H9 (cell line): ENCODE measurements at regions not wholly inside any gene's neighbourhood (a gene's known extent, or its start where the extent isn't known, plus 50 kb on each side); places are given as distances from the start of the nearest gene placed in this dataset.

Experiments used
- DNase-seq: peaks from one replicate; pipeline ENCODE4 v3.0.0-alpha.2; 2017
- H2AFZ ChIP-seq: one replicate; pipeline ENCODE4 v1.6.1; 2013; ENCODE audit warnings: mild to moderate bottlenecking, low read length, control low read depth, moderate library complexity
- H2AK5ac ChIP-seq: 2 replicates; pipeline ENCODE4 v1.6.1; 2013; ENCODE audit warnings: low read length, control low read depth, mixed read lengths; ENCODE audit not compliant: insufficient read length
- H2BK120ac ChIP-seq: one replicate; pipeline ENCODE4 v1.6.1; 2013; ENCODE audit warnings: low read depth, mild to moderate bottlenecking, low read length, control low read depth, inconsistent platforms; ENCODE audit not compliant: poor library complexity, severe bottlenecking
- H2BK12ac ChIP-seq: 2 replicates; pipeline ENCODE4 v1.6.1; 2013; ENCODE audit warnings: low read length, control low read depth, mixed read lengths, low read depth; ENCODE audit not compliant: insufficient read length
- H2BK15ac ChIP-seq: 2 replicates; pipeline ENCODE4 v1.6.1; 2013; ENCODE audit warnings: low read depth, low read length, control low read depth
- H2BK20ac ChIP-seq: one replicate; pipeline ENCODE4 v1.6.1; 2013; ENCODE audit warnings: low read depth, mild to moderate bottlenecking, low read length, control low read depth, inconsistent platforms; ENCODE audit not compliant: poor library complexity, severe bottlenecking
- H2BK5ac ChIP-seq: 2 replicates; pipeline ENCODE4 v1.6.1; 2013; ENCODE audit warnings: low read length, control low read depth, mixed read lengths; ENCODE audit not compliant: insufficient read length
- H3K14ac ChIP-seq: 2 replicates; pipeline ENCODE4 v1.6.1; 2013; ENCODE audit warnings: low read length, control low read depth; ENCODE audit not compliant: insufficient read depth
- H3K18ac ChIP-seq: 2 replicates; pipeline ENCODE4 v1.6.1; 2013; ENCODE audit warnings: low read depth, mild to moderate bottlenecking, mixed read lengths, low read length, control low read depth; ENCODE audit not compliant: insufficient read length
- H3K23ac ChIP-seq: 2 replicates; pipeline ENCODE4 v1.6.1; 2013; ENCODE audit warnings: low read length, control low read depth, mixed read lengths, low read depth; ENCODE audit not compliant: insufficient read length
- H3K23me2 ChIP-seq: 2 replicates; pipeline ENCODE4 v1.6.1; 2013; ENCODE audit warnings: low read depth, mild to moderate bottlenecking, mixed read lengths, low read length, control low read depth; ENCODE audit not compliant: insufficient read length, poor library complexity, severe bottlenecking
- H3K27ac ChIP-seq: 2 replicates; pipeline ENCODE4 v1.5.1; 2013; ENCODE audit warnings: low read length, control low read depth, mixed read lengths, low read depth; ENCODE audit not compliant: insufficient read length
- H3K27me3 ChIP-seq: 2 replicates; pipeline ENCODE4 v1.6.1; 2013; ENCODE audit warnings: low read length, control low read depth, inconsistent platforms; ENCODE audit not compliant: insufficient read depth
- H3K4ac ChIP-seq: 2 replicates; pipeline ENCODE4 v1.6.1; 2013; ENCODE audit warnings: low read depth, mild to moderate bottlenecking, control low read depth, inconsistent platforms, low read length, moderate library complexity
- H3K4me1 ChIP-seq: 2 replicates; pipeline ENCODE4 v1.6.1; 2013; ENCODE audit warnings: low read length, control low read depth, inconsistent platforms; ENCODE audit not compliant: insufficient read depth
- H3K4me2 ChIP-seq: 2 replicates; pipeline ENCODE4 v1.6.1; 2013; ENCODE audit warnings: low read length, control low read depth, mixed read lengths; ENCODE audit not compliant: insufficient read length, insufficient read depth
- H3K56ac ChIP-seq: 2 replicates; pipeline ENCODE4 v1.6.1; 2013; ENCODE audit warnings: low read depth, mild to moderate bottlenecking, mixed read lengths, low read length, control low read depth; ENCODE audit not compliant: insufficient read length
- H3K79me1 ChIP-seq: 2 replicates; pipeline ENCODE4 v1.6.1; 2013; ENCODE audit warnings: low read depth, mild to moderate bottlenecking, moderate library complexity, low read length, control low read depth, inconsistent platforms; ENCODE audit not compliant: insufficient read depth, poor library complexity, severe bottlenecking
- H3K79me2 ChIP-seq: 2 replicates; pipeline ENCODE4 v1.6.1; 2013; ENCODE audit warnings: low read length, control low read depth, inconsistent platforms; ENCODE audit not compliant: insufficient read depth
- H3K9ac ChIP-seq: 2 replicates; pipeline ENCODE4 v1.6.1; 2013; ENCODE audit warnings: low read length, control low read depth, mixed read lengths; ENCODE audit not compliant: insufficient read length; ENCODE audit errors: extremely low read depth
- H3K9me3 ChIP-seq: one replicate; pipeline ENCODE4 v1.6.1; 2013; ENCODE audit warnings: low read depth, low read length, inconsistent platforms; ENCODE audit not compliant: control insufficient read depth
- H3T11ph ChIP-seq: one replicate; pipeline ENCODE4 v1.6.1; 2013; ENCODE audit warnings: mild to moderate bottlenecking, low read length, control low read depth, inconsistent platforms
- H4K20me1 ChIP-seq: one replicate; pipeline ENCODE4 v1.6.1; 2013; ENCODE audit not compliant: control insufficient read depth, insufficient read length, insufficient read depth
- H4K5ac ChIP-seq: 2 replicates; pipeline ENCODE4 v1.6.1; 2013; ENCODE audit warnings: low read depth, mild to moderate bottlenecking, mixed read lengths, low read length, control low read depth; ENCODE audit not compliant: insufficient read length
- H4K8ac ChIP-seq: replicated peaks from 2 replicates; pipeline ENCODE4 v1.6.1; 2013; ENCODE audit warnings: low read length, control low read depth, mixed read lengths, low read depth; ENCODE audit not compliant: insufficient read length
- H4K91ac ChIP-seq: 2 replicates; pipeline ENCODE4 v1.6.1; 2013; ENCODE audit warnings: low read depth, mild to moderate bottlenecking, moderate library complexity, mixed read lengths, low read length, control low read depth; ENCODE audit not compliant: insufficient read length
- H3K27ac Mint-ChIP-seq, 3 experiments: 2 replicates in 2 of 3; 3 replicates in 1 of 3; pipeline ENCODE4 v1.8.0; 2020 to 2021; ENCODE audit warnings: mixed read lengths in 3 of 3, mild to moderate bottlenecking in 1 of 3, moderate library complexity in 1 of 3
- H3K27me3 Mint-ChIP-seq: 2 replicates; pipeline ENCODE4 v1.8.0; 2021; ENCODE audit warnings: low read depth, mild to moderate bottlenecking, moderate library complexity, mixed read lengths
- H3K36me3 Mint-ChIP-seq, 3 experiments: 2 replicates in 2 of 3; 3 replicates in 1 of 3; pipeline ENCODE4 v1.8.0; 2020 to 2021; ENCODE audit warnings: low read depth in 3 of 3, mixed read lengths in 3 of 3; ENCODE audit not compliant: insufficient read depth in 1 of 3
- H3K4me1 Mint-ChIP-seq, 2 experiments: 2 replicates each; pipeline ENCODE4 v1.8.0; 2020; ENCODE audit warnings: mixed read lengths in 2 of 2
- H3K4me3 Mint-ChIP-seq, 2 experiments: 2 replicates in 1 of 2; 3 replicates in 1 of 2; pipeline ENCODE4 v1.8.0; 2020 to 2021; ENCODE audit warnings: mild to moderate bottlenecking in 2 of 2, mixed read lengths in 2 of 2, moderate library complexity in 1 of 2
- H3K9me3 Mint-ChIP-seq, 2 experiments: 2 replicates in 1 of 2; 3 replicates in 1 of 2; pipeline ENCODE4 v1.8.0; 2020; ENCODE audit warnings: mild to moderate bottlenecking in 2 of 2, mixed read lengths in 2 of 2, moderate library complexity in 1 of 2
- TF ChIP-seq, protein P1 (sequence below): fragments of 200-600 bp; sonication (generic); conservative IDR thresholded peaks from 3 replicates; pipeline ENCODE4 v1.8.0; 2021; ENCODE audit warnings: antibody characterized with exemption, mild to moderate bottlenecking

DNA sequence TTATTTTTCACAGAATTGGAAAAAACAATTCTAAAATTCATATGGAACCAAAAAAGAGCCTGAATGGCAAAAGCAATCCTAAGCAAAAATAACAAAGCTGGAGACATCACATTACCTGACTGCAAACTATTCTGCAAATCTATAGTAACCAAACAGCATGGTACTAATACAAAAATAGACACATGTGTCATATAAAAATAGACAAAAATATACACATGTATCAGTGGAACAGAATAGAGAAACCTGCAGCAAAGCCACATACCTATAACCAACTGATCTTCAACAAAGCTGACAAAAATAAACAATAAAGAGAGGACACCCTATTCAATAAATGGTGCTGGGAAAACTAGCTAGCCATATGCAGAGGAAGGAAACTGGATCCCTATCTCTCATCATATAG lies 259.6 kb downstream of the IGSF11 start:
- Mint-ChIP-seq H3K9me3 (no peaks in the 10 kb centered on the region; a peak in 2 of 5 replicates), H3K27me3 (no peaks in the 10 kb centered on the region; the same call in 1 of the 2 replicates), H3K27ac (no peak overlapping the region), H3K4me1 (peaks cover 18 to 22% of the 10 kb centered on the region in 2 experiments), H3K36me3 (no peaks in the 10 kb centered on the region), H3K4me3 (no peak overlapping the region)
- Histone ChIP-seq H2AFZ (no peak overlapping the region), H3K4ac (no peak overlapping the region), H2BK20ac (no peak overlapping the region), H3K9me3 (no peaks in the 10 kb centered on the region), H3K27ac (no peak overlapping the region), H3K4me2 (no peak overlapping the region), H3K4me1 (peaks cover 3% of the 10 kb centered on the region; the same call in 1 of the 2 replicates), H3K9ac (no peak overlapping the region), H3K23me2 (no peaks in the 10 kb centered on the region), H3K56ac (no peak overlapping the region), H4K20me1 (no peaks in the 10 kb centered on the region), H3K27me3 (no peaks in the 10 kb centered on the region), H3K23ac (no peak overlapping the region), H2BK15ac (no peak overlapping the region), H2BK120ac (no peak overlapping the region), H3K79me2 (no peaks in the 10 kb centered on the region), H2AK5ac (no peak overlapping the region), H3T11ph (no peak overlapping the region), H2BK12ac (no peak overlapping the region), H2BK5ac (no peak overlapping the region), H3K79me1 (no peaks in the 10 kb centered on the region), H4K91ac (no peak overlapping the region), H3K14ac (no peak overlapping the region), H4K8ac (no peak overlapping the region), H4K5ac (no peak overlapping the region), H3K18ac (no peak overlapping the region)
- no peak for DNase-seq
- TF ChIP-seq, protein P1, sequence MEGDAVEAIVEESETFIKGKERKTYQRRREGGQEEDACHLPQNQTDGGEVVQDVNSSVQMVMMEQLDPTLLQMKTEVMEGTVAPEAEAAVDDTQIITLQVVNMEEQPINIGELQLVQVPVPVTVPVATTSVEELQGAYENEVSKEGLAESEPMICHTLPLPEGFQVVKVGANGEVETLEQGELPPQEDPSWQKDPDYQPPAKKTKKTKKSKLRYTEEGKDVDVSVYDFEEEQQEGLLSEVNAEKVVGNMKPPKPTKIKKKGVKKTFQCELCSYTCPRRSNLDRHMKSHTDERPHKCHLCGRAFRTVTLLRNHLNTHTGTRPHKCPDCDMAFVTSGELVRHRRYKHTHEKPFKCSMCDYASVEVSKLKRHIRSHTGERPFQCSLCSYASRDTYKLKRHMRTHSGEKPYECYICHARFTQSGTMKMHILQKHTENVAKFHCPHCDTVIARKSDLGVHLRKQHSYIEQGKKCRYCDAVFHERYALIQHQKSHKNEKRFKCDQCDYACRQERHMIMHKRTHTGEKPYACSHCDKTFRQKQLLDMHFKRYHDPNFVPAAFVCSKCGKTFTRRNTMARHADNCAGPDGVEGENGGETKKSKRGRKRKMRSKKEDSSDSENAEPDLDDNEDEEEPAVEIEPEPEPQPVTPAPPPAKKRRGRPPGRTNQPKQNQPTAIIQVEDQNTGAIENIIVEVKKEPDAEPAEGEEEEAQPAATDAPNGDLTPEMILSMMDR, result no peak
